Astrocyte of the hippocampus (primary cell): ENCODE measurements at regions not wholly inside any gene's neighbourhood (a gene's known extent, or its start where the extent isn't known, plus 50 kb on each side); places are given as distances from the start of the nearest gene placed in this dataset.

Experiments used
- DNase-seq: peaks from one replicate; pipeline ENCODE4 v3.0.0; 2011; ENCODE audit warnings: low read depth, low spot score

GRCh38 chrX:107560980-107561379 lies 67.3 kb upstream of the PRPS1 start:
- DNase-seq: no peak

DNA sequence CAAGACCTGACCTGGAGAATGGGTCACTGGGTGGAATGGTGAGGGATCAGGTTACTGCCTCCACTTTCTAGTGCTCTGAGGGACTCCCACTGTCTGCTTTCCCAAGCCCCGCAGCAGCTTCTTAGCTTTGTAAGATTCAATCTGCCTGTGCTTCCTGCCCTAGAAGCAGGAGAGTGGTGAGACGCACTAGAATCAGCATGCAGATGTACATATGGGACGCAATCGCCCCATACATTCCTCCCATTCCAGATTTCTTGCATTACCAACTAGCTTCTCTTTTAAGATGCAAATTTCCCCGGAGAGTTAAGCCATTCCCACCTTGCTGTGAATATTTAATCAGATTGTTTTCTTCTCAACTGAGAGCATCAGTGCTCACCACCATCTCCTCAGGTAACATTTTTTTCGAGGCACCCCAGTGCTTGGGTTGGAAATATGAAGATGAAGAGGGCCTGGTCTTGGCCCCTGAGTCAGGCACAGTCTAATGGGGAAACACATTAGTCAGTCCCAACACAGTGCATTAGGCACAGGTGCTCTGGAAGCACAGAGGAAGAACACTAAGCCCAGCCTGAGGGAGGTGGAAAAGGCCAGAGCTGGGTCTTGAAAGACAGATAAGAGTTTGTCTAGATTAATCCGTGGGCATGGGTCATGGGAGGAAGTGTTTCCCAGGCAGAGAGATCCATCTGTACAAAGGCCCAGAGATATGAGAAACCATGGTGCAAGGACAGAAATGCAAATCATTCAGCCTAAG lies 66.7 kb upstream of the PRPS1 start:
- DNase-seq: peak; percentile 30

DNA sequence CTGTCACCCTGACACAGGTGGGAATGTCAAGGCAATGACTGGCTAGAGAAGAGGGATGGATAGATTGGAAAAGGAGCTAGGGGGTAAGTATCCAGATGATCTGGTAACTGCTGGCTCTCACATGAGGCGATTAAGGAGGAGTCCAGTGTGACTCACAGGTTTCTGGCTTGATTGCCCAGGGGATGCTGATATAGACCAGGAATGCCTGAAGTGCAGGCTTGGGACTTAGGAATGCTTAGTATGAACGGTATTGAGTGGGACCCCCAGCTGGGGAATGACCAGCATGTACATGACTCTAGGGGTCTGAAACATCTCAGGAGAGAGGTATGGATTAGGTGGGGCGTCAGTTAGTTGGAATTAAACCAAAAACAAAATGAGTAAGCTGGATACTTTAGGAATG lies 65.8 kb upstream of the PRPS1 start:
- DNase-seq: peak; percentile 87

DNA sequence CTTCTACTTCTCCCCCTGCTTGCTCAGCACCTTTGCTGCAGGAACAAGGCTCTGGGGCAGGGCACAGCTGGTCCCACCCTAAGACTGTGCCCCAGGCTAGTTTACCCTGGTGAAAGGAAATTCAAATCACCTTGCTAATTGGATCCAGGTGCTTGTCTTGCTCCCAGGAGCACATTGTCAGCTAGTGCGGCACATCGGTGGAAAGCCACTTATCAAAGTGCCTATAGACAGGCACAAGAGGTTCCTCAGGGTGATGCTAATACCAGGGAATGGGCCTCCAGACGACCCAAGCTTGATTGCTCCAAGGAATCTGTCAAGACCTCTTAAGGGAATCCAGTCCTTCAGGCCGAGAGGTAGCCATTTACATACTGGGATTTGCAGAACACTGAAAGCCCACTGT lies 64.5 kb upstream of the PRPS1 start:
- DNase-seq: no peak

- DNase-seq: peak; percentile 46
These were observed 63.3 kb upstream of the PRPS1 start for GRCh38 chrX:107565015-107565414.

- peak; percentile 89 for DNase-seq
These were observed 62.2 kb upstream of the PRPS1 start for GRCh38 chrX:107565931-107566603.

GRCh38 chrX:107566604-107567262 lies 61.6 kb upstream of the PRPS1 start:
- DNase-seq: no peak

DNA sequence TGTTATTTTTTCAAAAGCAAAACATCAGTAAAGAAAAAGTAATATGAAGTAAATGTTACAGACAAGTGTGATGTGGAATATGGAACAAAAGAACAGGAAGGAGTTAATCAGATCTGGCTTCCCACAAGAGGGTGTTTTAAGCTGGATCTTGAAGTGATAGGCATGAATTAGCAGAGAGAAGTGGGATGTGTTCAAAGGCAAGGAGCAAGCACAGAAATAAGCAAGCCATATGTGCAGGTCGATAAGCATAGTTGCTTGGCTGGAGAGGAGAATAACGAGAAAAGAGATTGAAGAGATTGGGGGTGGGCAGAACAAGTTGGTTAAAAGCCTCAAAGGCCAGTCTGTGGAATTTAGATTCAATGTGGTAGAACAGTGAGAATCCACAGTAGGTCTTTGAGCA lies 60.9 kb upstream of the PRPS1 start:
- DNase-seq: no peak

- DNase-seq: peak; percentile 93
These were observed 56.9 kb upstream of the PRPS1 start for GRCh38 chrX:107571296-107571998.

- DNase-seq: no peak
These were observed 55.3 kb upstream of the PRPS1 start for GRCh38 chrX:107573016-107573415.

GRCh38 chrX:107574054-107574683 lies 54.1 kb upstream of the PRPS1 start:
- peak; percentile 49 for DNase-seq

DNA sequence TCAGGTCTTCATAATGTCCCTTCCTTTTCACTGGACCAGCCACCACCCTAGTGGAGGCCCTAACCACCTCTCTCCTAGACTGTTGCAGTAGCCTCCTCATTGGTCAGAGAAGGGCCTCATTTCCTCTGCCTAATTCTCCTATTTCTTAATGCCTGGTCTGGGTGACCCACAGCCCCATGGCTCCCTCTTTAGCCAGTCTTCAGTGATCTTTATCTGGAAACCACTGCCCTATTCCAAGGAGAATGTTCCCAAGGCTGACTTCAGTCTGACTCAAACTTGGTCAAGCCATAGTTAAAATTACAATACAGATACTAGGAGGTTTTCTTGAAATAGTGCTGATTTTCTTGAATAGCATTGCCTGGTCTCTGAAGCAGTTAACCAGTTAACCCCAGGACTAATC lies 53.6 kb upstream of the PRPS1 start:
- peak; percentile 37 for DNase-seq

- DNase-seq: no peak
These were observed 51.9 kb upstream of the PRPS1 start for GRCh38 chrX:107576392-107576791.

- no peak for DNase-seq
These were observed 51.5 kb upstream of the PRPS1 start for GRCh38 chrX:107576841-107577240.

- no peak for DNase-seq
These were observed 50.4 kb upstream of the PRPS1 start for GRCh38 chrX:107577933-107578332.
